ENCODE measurements at regions not wholly inside any gene's neighbourhood (a gene's known extent, or its start where the extent isn't known, plus 50 kb on each side); places are given as distances from the start of the nearest gene placed in this dataset.
"Not testable (repeated sequence)": the region's sequence is repeated elsewhere in the genome, so short reads cannot be mapped to it uniquely, and the experiment has no call there.

DNA sequence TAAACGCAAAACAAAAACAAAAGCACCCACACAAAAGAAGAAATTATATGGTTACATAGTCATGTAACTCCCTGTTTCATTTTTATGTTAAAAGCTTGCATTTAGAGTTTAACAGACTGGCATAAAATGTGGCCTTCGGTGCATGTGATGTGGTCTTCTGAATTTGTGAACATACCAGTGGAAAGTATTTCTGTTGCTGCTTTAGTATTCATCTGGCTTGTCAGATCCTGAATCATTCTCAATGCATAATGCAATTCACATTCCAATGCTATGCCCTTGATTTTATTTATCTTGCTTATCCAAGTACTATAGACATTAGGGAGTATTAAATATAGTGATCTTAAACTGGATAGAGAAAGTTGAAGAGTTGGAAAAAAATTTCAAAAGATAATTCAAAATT is 740.2 kb upstream of the ZNF608 start:
- H3K36me3 ChIP-seq (replicated peaks in 1 of 2) = no peaks in the 10 kb centered on the region
- H3K27ac ChIP-seq = no peak overlapping the region
- no peak overlapping the region for H3K4me3 ChIP-seq
- no peak for TF ChIP-seq POLR2A (IDR thresholded peaks at IDR 0.05)
- no peak for TF ChIP-seq CTCF (IDR thresholded peaks at IDR 0.05)
- no peaks in the 10 kb centered on the region for H3K27me3 ChIP-seq
- intact Hi-C loops (cut with DNase I) = no loop called here
- 91 to 98% (median 96%) methylated on average over 2 of the region's 2 CpGs for WGBS, 4 donors
- H3K9me3 ChIP-seq (replicated peaks in 1 of 3) = peaks cover 0 to 7% (median 0%) of the 10 kb centered on the region in 3 donors
- H3K4me1 ChIP-seq (replicated peaks in 1 of 2) = peaks cover 21 to 28% of the 10 kb centered on the region in 2 donors
- DNase-seq = no peak

- no peak overlapping the region for H3K27ac ChIP-seq
- peaks cover 0 to 7% (median 0%) of the 10 kb centered on the region in 3 donors for H3K9me3 ChIP-seq (replicated peaks in 1 of 3)
- no peak overlapping the region for H3K4me3 ChIP-seq
- no peaks in the 10 kb centered on the region for H3K36me3 ChIP-seq (replicated peaks in 1 of 2)
- intact Hi-C loops (cut with DNase I) = no loop called here
- H3K4me1 ChIP-seq (replicated peaks in 1 of 2) = peaks cover 21 to 28% of the 10 kb centered on the region in 2 donors
- no peak for DNase-seq
- WGBS, 4 donors = 85 to 96% (median 87%) methylated on average over 3 of the region's 3 CpGs
- no peaks in the 10 kb centered on the region for H3K27me3 ChIP-seq
- TF ChIP-seq CTCF (IDR thresholded peaks at IDR 0.05) (no peak), POLR2A (IDR thresholded peaks at IDR 0.05) (no peak)
Observed at GRCh38 chr5:125487231-125487630, 740.8 kb upstream of the ZNF608 start.

- intact Hi-C loops (cut with DNase I); H3K9me3 ChIP-seq (replicated peaks in 1 of 3); DNase-seq; H3K27ac ChIP-seq; H3K27me3 ChIP-seq; H3K4me3 ChIP-seq; H3K36me3 ChIP-seq (replicated peaks in 1 of 2): not testable (repeated sequence)
- 83 to 93% (median 90%) methylated on average over 4 of the region's 4 CpGs for WGBS, 4 donors
- H3K4me1 ChIP-seq (replicated peaks in 1 of 2) = peaks cover 21 to 28% of the 10 kb centered on the region in 2 donors
Observed at GRCh38 chr5:125487652-125488051, 741.2 kb upstream of the ZNF608 start.

DNA sequence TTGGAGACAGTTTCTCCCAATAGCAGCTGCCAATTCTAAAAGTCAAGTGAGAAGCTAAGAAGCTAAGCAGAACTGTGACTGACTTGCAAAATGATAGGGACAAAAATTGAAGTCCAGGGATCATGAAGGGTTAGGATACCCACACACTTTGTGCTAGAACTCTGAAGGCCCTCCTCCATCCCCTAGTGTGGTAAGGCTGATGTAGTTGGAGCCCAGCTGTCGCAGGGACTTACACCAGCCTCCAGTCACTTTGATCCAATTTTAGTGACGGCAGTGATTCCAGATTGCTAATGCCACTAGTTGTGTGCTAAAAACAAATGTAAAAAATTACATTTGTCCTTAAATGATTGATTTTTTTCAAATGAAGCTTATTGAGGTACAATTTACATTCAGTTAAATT is 742.7 kb upstream of the ZNF608 start:
- H3K4me1 ChIP-seq (replicated peaks in 1 of 2) = peaks cover 16 to 20% of the 10 kb centered on the region in 2 donors

More for the DNA sequence above, 742.7 kb upstream of the ZNF608 start:
- no peaks in the 10 kb centered on the region for H3K36me3 ChIP-seq (replicated peaks in 1 of 2)
- no peak overlapping the region for H3K27ac ChIP-seq
- no peak for DNase-seq
- peaks cover 0 to 7% (median 0%) of the 10 kb centered on the region in 3 donors for H3K9me3 ChIP-seq (replicated peaks in 1 of 3)
- H3K4me3 ChIP-seq = no peak overlapping the region
- WGBS, 4 donors = 94 to 98% (median 95%) methylated on average over 2 of the region's 2 CpGs
- H3K27me3 ChIP-seq = no peaks in the 10 kb centered on the region
- intact Hi-C loops (cut with DNase I) = no loop called here
- TF ChIP-seq CTCF (IDR thresholded peaks at IDR 0.05) = no peak
- TF ChIP-seq POLR2A (IDR thresholded peaks at IDR 0.05) = no peak
